GM11168 (cell line): ENCODE measurements at regions not wholly inside any gene's neighbourhood (a gene's known extent, or its start where the extent isn't known, plus 50 kb on each side); places are given as distances from the start of the nearest gene placed in this dataset.

Experiments
- in situ Hi-C: fragments of 300-500 bp; cut with MboI; formaldehyde crosslinking; loops from one replicate; pipeline ENCODE4 v1.12.0; 2022; ENCODE audit warnings: low sequenced_read_pairs; ENCODE audit not compliant: unreplicated experiment

DNA sequence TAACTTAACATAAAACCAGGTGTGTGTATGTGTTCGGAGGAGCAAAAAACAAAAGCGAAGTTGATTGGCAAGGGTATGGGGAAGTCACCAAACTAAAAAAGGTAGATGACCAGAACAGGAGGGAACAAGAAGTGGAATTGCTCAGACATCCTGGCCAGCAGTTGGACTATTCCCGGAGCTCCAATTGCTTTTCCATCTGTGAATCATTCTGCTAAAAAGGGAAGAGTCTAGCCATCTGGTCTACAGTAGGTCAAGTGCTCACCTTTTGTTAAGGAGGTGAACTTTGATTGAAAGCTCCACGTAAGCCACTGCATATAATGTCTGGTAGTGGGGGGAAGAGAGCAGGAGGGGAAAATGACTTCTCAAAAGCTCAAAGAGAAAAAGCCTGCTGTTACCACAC, 50.0 kb upstream of the BET1 start:
- in situ Hi-C loops = no loop called here

DNA sequence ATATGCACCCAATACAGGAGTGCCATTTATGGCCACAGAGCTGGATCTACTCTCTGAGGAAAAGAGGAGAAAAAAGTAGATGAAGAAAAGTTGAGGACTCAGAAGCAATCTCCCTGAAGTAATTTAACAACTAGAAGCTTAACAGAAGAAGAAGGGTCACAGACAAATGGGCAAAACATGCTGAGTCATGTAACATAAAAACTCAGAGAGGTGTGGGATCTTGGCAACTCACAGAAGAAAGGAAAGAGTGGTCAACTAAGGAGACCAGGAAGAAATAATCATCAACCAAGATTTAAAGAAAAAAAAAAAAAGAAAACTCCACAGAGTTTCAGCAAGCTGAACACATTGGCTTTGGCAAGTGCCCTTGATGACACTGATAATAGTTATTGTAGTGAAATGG, 51.8 kb upstream of the BET1 start:
- in situ Hi-C loops = no loop called here

DNA sequence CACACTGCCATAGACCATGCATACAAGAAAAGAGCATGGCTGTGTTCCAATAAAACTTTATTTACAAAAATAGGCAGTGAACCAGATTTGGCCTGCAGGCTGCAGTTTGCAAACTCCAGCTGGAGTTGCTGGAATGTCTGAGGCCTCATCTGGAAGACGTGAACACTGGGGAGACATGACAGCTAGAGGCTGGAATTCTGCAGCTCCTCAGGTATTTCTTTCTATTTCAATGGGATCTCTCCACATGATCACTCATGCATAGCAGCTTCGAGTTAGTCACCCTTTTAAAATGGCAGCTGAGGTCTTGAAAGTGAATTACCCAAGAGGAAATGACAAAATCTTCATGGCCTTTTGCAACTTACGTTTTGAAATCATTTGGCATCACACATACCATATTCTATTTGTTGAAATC, 52.6 kb upstream of the BET1 start:
- in situ Hi-C loops = no loop called here

DNA sequence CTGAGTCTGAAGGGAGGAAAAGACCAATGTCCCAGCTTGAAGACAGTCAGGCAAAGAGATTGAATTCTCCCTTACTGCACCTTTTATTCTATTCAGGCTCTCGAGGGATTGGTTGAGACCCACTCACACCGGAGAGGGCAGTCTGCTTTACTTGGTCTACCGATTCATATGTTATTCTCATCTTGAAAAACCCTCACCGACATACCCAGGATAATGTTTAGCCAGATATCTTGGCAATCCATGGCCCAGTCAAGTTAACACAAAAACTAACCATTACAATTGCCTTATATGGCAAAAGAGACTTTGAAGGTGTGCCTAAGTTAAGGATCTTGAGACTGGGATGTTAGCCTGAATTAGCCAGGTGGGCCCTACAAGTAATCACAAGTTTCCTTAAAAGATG, 53.8 kb upstream of the BET1 start:
- in situ Hi-C loops = no loop called here

DNA sequence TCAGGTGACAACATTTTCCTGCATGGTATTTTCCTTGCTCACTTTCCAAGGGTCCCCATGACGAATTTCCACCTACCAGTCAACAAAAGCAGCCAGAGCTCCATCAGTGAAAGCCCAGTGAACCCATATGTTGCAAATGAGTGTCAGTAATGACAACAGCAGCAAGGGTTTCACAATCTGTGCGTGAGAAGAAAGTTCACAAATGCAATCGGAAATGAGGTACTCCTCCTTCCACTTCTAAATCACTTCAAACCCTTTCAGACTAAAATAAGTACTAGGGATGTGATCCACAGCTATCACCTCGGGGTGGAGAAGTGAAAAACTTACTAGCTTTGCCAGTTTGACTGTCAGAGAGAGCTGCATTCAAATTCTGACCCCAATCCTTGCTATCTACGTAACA, 55.6 kb upstream of the BET1 start:
- in situ Hi-C loops = no loop called here

DNA sequence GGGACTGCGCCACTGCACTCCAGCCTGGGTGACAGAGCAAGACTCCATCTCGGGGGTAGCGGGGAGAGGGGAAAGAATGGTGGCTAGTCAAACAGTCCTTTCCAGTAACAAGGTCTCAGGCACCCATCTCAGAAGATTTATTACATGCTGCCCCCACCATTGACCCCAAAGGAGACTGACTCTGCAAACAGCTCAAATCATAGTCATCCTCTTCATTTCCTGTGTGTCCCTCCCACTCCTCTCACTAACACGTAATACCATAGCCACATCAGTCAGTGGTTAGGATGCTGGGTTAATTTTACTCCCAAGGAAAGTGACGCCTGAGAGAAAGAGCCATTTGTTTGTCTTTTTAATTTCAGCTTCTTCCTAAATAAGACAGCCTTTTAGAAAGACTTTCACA, 56.6 kb upstream of the BET1 start:
- in situ Hi-C loops = no loop called here

DNA sequence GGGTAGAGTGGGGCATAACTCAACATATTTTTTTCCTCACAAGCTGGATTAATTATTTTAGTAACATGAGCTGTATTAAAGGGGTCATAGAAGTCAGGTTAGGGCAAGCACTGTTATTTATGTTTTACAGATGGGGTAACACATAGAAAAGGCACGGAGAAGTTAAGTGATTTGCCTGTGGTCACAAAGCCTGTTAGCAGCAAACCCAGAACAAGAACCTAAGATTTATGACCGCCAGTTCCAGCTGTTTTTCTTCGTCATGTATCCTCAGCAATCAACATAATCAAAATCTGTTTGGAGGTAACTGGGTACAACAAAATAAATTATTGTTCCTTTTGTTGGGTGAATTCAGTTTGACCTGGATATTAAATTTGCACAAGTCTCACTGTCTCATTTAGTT, 57.2 kb upstream of the BET1 start:
- in situ Hi-C loops = no loop called here

DNA sequence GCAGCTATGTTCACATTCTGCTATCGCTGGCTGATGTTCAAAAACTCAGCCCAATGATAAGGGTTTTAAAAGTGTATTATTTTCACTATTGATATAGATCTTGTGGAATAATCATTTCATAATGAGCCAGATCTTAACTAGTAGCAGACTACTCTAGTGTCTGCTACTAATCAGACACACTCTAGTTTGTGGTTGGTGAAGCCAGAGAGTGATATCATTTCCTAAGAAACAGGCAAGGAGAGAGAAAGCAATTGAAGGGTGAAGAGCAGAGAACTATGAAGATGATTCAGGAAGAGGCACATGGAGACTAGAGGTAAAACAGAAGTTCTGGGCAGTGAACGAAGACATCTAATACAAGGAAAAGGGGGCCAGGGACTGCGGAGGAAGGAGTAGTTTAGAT, 58.2 kb upstream of the BET1 start:
- in situ Hi-C loops = no loop called here

DNA sequence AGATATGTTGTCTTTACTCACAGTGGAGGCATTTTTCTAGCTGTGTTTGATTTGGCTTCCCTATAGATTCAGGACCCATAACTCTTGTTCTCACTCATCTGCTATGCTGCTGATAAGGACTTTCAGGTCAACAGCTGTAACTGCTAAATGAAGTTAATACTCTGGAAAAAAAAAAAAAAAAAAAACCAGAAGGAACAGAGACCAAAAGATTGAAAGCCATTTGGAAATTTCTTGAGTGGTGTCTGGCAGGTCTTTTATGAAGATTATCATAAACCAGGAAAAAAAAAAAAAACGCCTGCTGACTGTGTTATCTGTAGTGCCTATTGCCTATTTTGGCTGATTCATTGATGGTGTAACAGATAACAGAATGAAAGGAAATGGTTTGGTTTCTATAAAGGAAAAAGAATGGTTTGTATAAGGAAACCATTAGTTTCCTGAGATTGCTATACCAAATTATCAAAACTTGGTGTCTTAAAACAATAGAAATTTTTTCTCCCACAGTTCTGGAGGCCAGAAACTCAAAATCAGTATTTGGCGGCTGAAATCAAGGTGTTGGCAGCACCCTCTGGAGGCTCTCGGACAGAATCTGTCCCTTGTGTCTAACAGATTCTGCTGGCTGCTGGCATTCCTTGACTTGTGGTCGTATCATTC, 60.5 kb upstream of the BET1 start:
- in situ Hi-C loops = no loop called here

DNA sequence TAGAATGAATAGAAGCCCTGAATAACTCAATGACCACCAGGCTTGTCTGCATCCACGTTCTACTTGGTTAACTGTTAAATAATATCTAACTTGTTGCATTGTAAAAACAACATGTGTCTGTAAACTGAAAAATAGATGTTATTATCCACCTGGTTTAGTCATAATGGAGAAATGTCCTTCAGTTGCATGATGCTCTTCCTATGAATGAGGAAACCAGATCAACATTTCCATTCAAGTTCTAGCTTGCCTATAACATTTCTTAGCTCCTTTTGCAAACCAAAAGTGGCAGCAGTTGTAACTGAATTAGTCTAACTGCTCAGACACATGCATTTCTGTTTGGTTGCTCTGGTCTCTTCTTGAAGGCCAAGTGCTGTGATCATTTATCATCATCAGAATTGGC, 62.9 kb upstream of the BET1 start:
- in situ Hi-C loops = no loop called here

DNA sequence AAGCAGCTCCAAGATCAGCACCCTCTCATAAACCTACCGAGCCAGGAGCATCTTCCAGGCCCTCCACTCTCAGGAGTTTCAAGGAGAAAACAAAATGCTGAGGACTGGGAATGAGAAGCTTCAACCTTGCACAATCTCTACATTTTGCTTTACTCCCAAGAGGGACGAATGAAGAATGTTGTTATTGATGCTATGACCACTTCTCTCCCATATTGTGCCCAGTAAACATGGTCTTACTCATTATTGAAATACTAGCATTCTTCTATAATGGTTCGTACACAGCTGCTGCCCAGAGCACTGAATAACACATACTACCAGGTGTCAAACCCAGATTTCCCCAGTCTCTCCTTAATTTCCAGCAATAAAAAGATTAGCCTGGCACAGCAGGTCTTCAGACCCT, 63.4 kb upstream of the BET1 start:
- in situ Hi-C loops = no loop called here

DNA sequence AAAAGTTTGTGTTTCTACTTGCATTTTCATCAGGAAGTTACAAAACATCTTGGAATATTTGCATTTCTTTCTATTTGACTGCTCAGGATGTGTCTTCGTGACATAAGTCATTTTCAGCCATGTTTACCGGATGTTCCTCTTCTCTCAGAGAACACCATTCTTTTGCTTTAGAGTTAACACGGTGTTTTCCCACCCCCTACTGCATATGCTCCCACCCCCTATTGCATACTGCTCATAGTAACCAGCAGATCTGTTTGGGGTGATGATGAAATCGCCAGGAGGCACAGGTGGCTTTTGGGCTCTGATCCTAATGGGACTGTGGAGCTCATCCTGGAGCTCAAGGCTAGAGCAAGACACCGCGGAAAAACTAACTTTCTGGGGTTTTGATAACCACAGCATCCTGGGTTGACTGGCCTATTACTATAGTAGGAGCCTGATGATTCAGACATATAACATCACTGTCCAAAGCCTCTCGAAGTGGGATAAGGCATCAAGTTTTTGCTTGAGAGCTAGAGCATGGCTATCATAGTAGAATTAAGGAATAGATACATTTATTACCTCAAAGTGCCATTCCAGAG, 65.1 kb upstream of the BET1 start:
- in situ Hi-C loops = no loop called here

DNA sequence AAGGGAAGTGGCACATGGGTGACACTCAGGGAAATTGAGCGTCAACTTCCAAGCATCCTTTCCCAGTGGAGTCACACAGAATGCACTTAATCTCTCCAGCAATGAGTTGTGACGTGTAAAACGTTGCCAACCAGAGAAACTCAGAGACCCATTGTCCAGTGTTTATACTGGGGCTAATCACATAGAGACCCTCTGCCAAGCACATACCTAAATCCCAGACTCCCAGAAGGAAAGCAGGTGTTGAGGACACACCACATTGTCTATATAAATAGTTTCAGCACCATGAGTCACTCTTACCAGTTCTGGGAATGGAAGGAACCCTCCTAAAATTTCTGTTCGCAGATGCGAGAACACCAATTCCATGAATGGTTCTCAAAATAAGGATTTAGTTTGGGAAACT, 76.4 kb upstream of the BET1 start:
- in situ Hi-C loops = loop anchor here (25.0 kb wide), 1 partner anchor 307 kb away; the partner anchor contains the start of gene COL1A2

DNA sequence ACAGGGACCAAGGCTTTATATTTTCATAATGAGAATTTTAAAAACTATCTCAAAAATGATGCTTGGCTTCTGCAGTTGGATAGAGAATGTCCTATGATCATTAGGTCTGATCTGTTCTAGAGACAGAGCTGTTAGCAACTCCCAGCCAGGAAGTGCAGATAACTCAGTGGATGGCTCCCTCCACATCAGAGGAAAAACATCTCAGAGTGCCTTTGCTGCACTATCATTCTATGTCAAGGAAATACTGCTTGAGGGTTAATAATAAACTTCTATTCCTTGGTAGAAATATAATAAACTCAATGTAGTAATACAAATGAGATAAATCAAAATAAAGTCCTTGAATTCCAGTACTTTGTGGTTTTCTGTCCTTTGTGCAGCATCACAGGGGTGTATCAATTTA, 78.0 kb upstream of the BET1 start:
- in situ Hi-C loops = loop anchor here (25.0 kb wide), 1 partner anchor 305 kb away; the partner anchor contains the start of gene COL1A2

DNA sequence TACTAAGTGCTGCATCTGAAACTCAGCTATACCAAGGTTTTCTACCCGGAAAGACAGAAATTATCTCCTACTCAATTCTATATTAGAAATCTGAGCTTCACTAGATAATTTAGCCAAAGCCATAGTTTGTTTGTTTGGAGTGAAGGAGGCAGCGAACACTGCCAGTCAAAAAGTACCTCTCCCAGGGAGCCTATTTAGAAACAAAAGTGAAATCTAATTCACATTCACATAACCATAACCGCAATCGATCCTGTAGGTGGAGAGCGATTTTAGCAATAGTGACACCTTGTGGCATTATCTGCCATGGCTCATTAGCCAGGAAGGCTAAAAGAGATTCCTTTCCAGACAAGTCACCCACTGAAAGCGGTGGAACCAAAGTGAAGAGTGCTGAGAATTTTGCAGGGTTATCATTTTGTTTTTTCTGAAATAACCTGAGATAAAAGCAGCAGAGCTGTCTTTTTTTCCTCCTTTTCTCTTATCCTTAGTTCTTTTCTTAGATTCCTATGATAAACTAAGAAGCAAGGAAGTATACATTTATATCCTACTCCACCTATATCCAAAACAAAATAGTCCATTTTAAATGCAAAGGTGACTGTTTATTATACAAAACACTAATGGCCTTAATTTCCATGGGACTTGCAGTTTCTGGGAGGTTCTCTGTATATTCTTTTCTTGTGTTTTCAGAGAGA, 83.7 kb upstream of the BET1 start:
- in situ Hi-C loops = loop anchor here (25.0 kb wide), 1 partner anchor 299 kb away; the partner anchor contains the start of gene COL1A2

DNA sequence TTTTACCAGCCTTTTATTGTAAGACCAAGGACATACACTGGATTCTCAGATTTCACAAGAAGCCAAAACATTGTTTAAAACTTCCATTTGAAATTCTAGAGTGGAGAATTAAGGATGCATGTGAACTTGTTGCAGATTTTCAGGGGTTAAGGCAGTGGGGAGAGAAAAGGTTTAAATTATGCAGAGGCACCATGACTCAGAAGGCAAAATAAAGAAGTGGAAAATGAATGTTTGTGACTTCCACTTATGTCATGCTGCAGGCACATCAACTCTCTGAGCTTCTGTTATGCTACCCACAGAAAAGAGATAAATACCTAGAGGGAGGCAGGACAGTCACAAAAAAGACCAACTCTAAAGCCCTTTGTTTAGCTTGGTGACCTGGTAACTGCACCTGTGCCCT, 84.4 kb upstream of the BET1 start:
- in situ Hi-C loops = loop anchor here (25.0 kb wide), 1 partner anchor 299 kb away; the partner anchor contains the start of gene COL1A2

DNA sequence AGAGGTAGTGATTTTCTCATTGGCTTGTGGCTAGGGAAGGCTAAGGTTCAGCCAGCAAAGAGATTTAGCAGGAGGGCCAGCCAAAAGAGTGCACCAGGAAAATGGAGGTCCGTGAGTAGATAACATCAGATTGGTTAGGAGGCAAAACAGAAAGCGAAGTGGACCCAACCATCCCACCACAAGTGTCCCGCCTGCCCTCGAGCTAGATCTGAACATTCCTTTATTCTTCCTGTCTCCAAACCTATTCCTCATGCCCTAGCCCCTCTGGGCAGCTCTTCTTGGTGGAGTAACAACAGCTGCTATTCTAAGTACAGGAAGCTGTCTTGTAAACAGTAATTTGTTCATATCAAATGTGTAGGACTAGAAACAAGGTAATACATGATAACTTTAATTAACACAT, 85.7 kb upstream of the BET1 start:
- in situ Hi-C loops = loop anchor here (5.0 to 25.0 kb wide), 2 partner anchors 198 to 297 kb away; partner anchors contain the start of genes COL1A2 and TFPI2

DNA sequence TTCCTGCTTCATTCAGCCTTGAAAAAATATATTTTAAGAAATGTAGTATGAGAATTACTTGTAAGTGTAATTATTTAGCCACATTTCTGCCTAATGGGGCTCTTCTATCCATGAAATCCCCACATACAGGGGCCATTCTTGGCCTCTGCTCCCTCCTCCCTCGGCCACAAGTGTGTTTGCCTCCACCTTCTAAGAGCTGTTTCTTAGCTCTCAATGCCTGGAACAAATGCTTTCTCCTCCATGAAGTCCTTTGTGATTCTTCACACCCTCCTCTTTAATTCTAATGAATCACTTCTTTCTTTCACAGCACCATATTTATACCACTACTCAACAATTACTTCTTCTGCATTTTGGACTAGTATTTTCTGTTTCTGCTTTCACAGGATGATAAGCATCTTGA, 88.8 kb upstream of the BET1 start:
- in situ Hi-C loops = loop anchor here (5.0 to 25.0 kb wide), 2 partner anchors 201 to 294 kb away; partner anchors contain the start of genes COL1A2 and TFPI2

DNA sequence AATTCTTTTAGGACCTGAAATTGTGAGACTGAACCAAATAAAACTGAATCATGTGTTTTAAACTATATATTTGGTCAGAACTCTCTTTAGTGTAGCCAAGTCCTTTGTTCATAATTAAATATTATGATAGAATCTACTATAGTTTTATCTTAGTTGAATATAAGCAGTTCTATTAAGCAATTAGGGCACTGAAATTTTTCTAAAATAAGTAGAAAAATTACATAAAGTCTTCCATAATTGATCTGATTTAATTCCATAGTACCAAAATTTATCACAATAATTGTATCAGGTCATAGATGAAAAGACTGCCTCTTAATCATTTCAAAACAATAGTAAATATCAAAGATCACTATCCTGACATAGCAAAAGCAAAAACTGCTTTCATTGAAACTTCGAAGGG, 90.1 kb upstream of the BET1 start:
- in situ Hi-C loops = loop anchor here (5.0 to 25.0 kb wide), 2 partner anchors 202 to 293 kb away; partner anchors contain the start of genes COL1A2 and TFPI2

DNA sequence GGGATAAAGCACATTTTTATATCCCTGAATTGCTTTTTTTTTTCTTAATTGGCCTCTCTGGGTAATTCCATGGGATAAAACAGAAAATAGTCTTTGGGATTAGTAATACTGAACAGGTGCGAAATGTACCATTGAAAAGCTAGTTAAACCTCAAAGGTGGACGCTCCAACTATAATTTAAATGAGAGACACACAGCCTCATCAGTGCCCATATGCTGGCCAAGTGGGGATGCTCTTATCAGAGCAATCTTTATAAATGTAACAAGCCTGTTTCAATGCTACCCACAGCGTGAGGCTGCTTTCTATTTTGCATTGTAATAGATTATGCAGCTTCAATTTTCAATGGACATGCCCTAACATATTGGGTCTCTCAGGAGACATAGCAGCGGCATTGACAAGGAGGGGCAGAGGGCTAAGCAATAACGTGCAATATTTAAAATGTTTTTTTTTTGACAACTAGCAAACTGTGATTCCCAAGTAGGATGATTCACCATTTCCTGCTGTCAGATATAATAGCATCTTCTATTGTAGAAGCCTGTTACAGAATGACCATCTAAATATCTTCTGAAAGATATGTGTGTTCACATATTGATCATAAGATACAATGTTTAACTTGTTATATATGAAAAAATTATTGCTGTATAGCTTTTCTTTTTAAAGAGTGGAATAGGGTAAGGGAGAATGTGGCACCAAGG, 91.3 kb upstream of the BET1 start:
- in situ Hi-C loops = loop anchor here (25.0 kb wide), 1 partner anchor 292 kb away; the partner anchor contains the start of gene COL1A2

DNA sequence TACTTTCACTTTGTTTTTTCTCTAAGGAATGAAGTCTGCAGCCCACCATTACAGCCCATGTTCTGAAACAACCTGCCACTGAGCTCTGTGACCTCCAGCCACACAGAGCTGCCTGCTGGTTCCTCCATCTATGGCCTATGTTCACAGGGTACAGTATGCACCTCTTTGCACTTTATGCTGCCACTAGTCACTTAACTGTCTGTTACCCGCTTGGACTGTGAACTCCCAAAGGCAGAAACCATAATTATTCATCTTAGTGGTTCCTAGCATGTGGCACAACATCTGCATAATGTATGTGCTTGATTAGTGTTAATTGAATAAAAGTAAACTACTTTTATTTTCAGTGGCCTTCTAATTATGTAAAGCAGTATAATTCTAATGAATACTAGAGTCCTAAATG, 95.5 kb upstream of the BET1 start:
- in situ Hi-C loops = loop anchor here (25.0 kb wide), 1 partner anchor 288 kb away; the partner anchor contains the start of gene COL1A2
